Endothelial cell of umbilical vein (primary cell): ENCODE measurements at regions not wholly inside any gene's neighbourhood (a gene's known extent, or its start where the extent isn't known, plus 50 kb on each side); places are given as distances from the start of the nearest gene placed in this dataset.

ENCODE experiments used
- CTCF ChIP-seq, 2 donors: IDR thresholded peaks; 1 replicate in 1 of 2; 2 replicates in 1 of 2; pipeline ENCODE4 v1.5.1; 2011; ENCODE audit warnings: low read length in 2 of 2, mild to moderate bottlenecking in 2 of 2, moderate library complexity in 2 of 2, control low read depth in 1 of 2, inconsistent platforms in 1 of 2, low read depth in 1 of 2; ENCODE audit not compliant: insufficient read depth in 1 of 2; ENCODE audit errors: extremely low read depth in 1 of 2
- EZH2 ChIP-seq: IDR thresholded peaks from 2 replicates; pipeline ENCODE4 v1.6.1; 2012; ENCODE audit warnings: borderline replicate concordance, low read depth, mild to moderate bottlenecking, moderate library complexity, low read length, inconsistent platforms; ENCODE audit not compliant: severe bottlenecking
- FOS ChIP-seq: IDR thresholded peaks from 2 replicates; pipeline ENCODE4 v1.6.1; 2011; ENCODE audit warnings: mild to moderate bottlenecking, low read length, moderate library complexity, borderline replicate concordance; ENCODE audit not compliant: insufficient read depth
- GATA2 ChIP-seq: IDR thresholded peaks from 2 replicates; pipeline ENCODE4 v1.7.0; 2011; ENCODE audit warnings: low read depth, mild to moderate bottlenecking, moderate library complexity, mixed read lengths, low read length; ENCODE audit not compliant: insufficient read length, insufficient read depth
- JUN ChIP-seq: IDR thresholded peaks from 2 replicates; pipeline ENCODE4 v1.6.1; 2011; ENCODE audit warnings: borderline replicate concordance, low read depth; ENCODE audit not compliant: insufficient read length, insufficient read depth
- MAX ChIP-seq: IDR thresholded peaks from 2 replicates; pipeline ENCODE4 v1.6.1; 2011; ENCODE audit not compliant: insufficient read depth, insufficient read length
- MYC ChIP-seq: IDR thresholded peaks from one replicate; pipeline ENCODE4 v1.6.1; 2011; ENCODE audit warnings: mild to moderate bottlenecking, low read depth, low read length
- POLR2A ChIP-seq: IDR thresholded peaks from 2 replicates; pipeline ENCODE4 v1.6.1; 2012; ENCODE audit warnings: low read depth, mild to moderate bottlenecking, control low read depth, low read length
- POLR2AphosphoS5 ChIP-seq: IDR thresholded peaks from 2 replicates; pipeline ENCODE4 v1.6.1; 2012; ENCODE audit warnings: low read depth, mild to moderate bottlenecking, control low read depth, low read length, moderate library complexity; ENCODE audit not compliant: insufficient read depth

- TF ChIP-seq CTCF (IDR thresholded peaks at IDR 0.05; ENCODE audit: extremely low read depth in 1 of 2, insufficient read depth in 1 of 2, low read depth in 1 of 2, low read length in 2 of 2) (no peak), POLR2AphosphoS5 (no peak), POLR2A (no peak), MAX (no peak), EZH2 (no peak), JUN (no peak), FOS (no peak), MYC (no peak), GATA2 (no peak)
These were observed 861.7 kb downstream of the SLC4A3 start for GRCh38 chr2:220489121-220489520.
